ENCODE measurements at regions not wholly inside any gene's neighbourhood (a gene's known extent, or its start where the extent isn't known, plus 50 kb on each side); places are given as distances from the start of the nearest gene placed in this dataset.
A peak's percentile ranks its signal among the peaks of the same experiment; 100 is the strongest.

- no peaks in the 10 kb centered on the region for H3K9me3 ChIP-seq (ENCODE audit: low read depth, low read length, poor library complexity, severe bottlenecking)
- no TSS peak for BruUV-seq (replicated peaks)
- ChIA-PET POLR2A (ENCODE audit: low non-redundant PET) (no interaction called here), CTCF (no interaction called here)
- H3K36me3 ChIP-seq (ENCODE audit: insufficient read depth, low read length, poor library complexity, severe bottlenecking), result no peaks in the 10 kb centered on the region
- H3K27me3 ChIP-seq (replicated peaks; ENCODE audit: insufficient read depth, low read depth, low read length, poor library complexity), result no peaks in the 10 kb centered on the region
- DNase-seq (ENCODE audit: low spot score), result no peak
- no peak for TF ChIP-seq EZH2 (IDR thresholded peaks at IDR 0.05; ENCODE audit: borderline replicate concordance, low read depth, low read length, poor library complexity, severe bottlenecking)
- TF ChIP-seq CTCF (conservative IDR thresholded peaks at IDR 0.05; ENCODE audit: low read depth, low read length), result no peak
- H3K27ac ChIP-seq (ENCODE audit: low read depth, low read length, poor library complexity, severe bottlenecking), result no peak overlapping the region
- peaks cover 8% of the 10 kb centered on the region for H3K4me1 ChIP-seq (ENCODE audit: insufficient read depth, low read length, poor library complexity, severe bottlenecking)
- no peak overlapping the region for H3K4me3 ChIP-seq (ENCODE audit: low read depth, low read length, poor library complexity, severe bottlenecking)
- intact Hi-C loops (cut with micrococcal nuclease; ENCODE audit: unreplicated experiment), result no loop called here
These were observed 227.5 kb upstream of the CHRM2 start for GRCh38 chr7:136640977-136641376.

GRCh38 chr7:136637813-136638212, 230.6 kb upstream of the CHRM2 start:
- Histone ChIP-seq H3K4me1 (ENCODE audit: insufficient read depth, low read length, poor library complexity, severe bottlenecking) (peaks cover 8% of the 10 kb centered on the region), H3K27ac (ENCODE audit: low read depth, low read length, poor library complexity, severe bottlenecking) (no peak overlapping the region), H3K4me3 (ENCODE audit: low read depth, low read length, poor library complexity, severe bottlenecking) (no peak overlapping the region), H3K36me3 (ENCODE audit: insufficient read depth, low read length, poor library complexity, severe bottlenecking) (no peaks in the 10 kb centered on the region), H3K27me3 (replicated peaks; ENCODE audit: insufficient read depth, low read depth, low read length, poor library complexity) (no peaks in the 10 kb centered on the region), H3K9me3 (ENCODE audit: low read depth, low read length, poor library complexity, severe bottlenecking) (no peaks in the 10 kb centered on the region)
- intact Hi-C loops (cut with micrococcal nuclease; ENCODE audit: unreplicated experiment), result no loop called here
- CTCF ChIA-PET, result no interaction called here
- BruUV-seq (replicated peaks), result no TSS peak
- POLR2A ChIA-PET (ENCODE audit: low non-redundant PET), result no interaction called here
- peak; percentile 49 for DNase-seq (ENCODE audit: low spot score)
- no peak for TF ChIP-seq CTCF (conservative IDR thresholded peaks at IDR 0.05; ENCODE audit: low read depth, low read length)
- TF ChIP-seq EZH2 (IDR thresholded peaks at IDR 0.05; ENCODE audit: borderline replicate concordance, low read depth, low read length, poor library complexity, severe bottlenecking), result no peak

DNA sequence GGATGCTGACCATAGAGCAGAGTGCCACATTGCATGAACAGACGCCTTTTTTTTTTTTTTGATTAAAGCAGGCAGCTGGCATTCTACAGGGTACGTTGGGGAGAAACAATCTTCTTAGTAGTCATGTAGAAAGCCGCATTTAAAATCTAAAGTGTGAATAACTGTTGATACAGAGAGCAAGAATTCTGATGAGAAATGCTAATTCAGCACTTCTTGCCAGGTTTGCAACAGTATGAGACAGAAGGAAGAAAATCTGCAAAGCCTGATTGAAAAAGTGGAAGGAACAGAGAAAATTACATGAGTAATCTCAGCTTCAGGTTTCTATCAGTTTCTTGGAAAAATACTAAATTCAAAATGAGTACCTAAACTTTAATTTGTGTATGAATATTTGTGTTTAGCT, 232.7 kb upstream of the CHRM2 start:
- no TSS peak for BruUV-seq (replicated peaks)
- no peak for DNase-seq (ENCODE audit: low spot score)
- TF ChIP-seq EZH2 (IDR thresholded peaks at IDR 0.05; ENCODE audit: borderline replicate concordance, low read depth, low read length, poor library complexity, severe bottlenecking), result no peak
- Histone ChIP-seq H3K4me1 (ENCODE audit: insufficient read depth, low read length, poor library complexity, severe bottlenecking) (peaks cover 8% of the 10 kb centered on the region), H3K9me3 (ENCODE audit: low read depth, low read length, poor library complexity, severe bottlenecking) (no peaks in the 10 kb centered on the region), H3K27me3 (replicated peaks; ENCODE audit: insufficient read depth, low read depth, low read length, poor library complexity) (no peaks in the 10 kb centered on the region), H3K36me3 (ENCODE audit: insufficient read depth, low read length, poor library complexity, severe bottlenecking) (no peaks in the 10 kb centered on the region), H3K4me3 (ENCODE audit: low read depth, low read length, poor library complexity, severe bottlenecking) (no peak overlapping the region), H3K27ac (ENCODE audit: low read depth, low read length, poor library complexity, severe bottlenecking) (no peak overlapping the region)
- CTCF ChIA-PET, result no interaction called here
- intact Hi-C loops (cut with micrococcal nuclease; ENCODE audit: unreplicated experiment), result no loop called here
- POLR2A ChIA-PET (ENCODE audit: low non-redundant PET), result no interaction called here

- POLR2A ChIA-PET (ENCODE audit: low non-redundant PET), result no interaction called here
- TF ChIP-seq EZH2 (IDR thresholded peaks at IDR 0.05; ENCODE audit: borderline replicate concordance, low read depth, low read length, poor library complexity, severe bottlenecking) (no peak), CTCF (conservative IDR thresholded peaks at IDR 0.05; ENCODE audit: low read depth, low read length) (no peak)
- Histone ChIP-seq H3K4me3 (ENCODE audit: low read depth, low read length, poor library complexity, severe bottlenecking) (no peak overlapping the region), H3K9me3 (ENCODE audit: low read depth, low read length, poor library complexity, severe bottlenecking) (no peaks in the 10 kb centered on the region), H3K4me1 (ENCODE audit: insufficient read depth, low read length, poor library complexity, severe bottlenecking) (no peaks in the 10 kb centered on the region), H3K36me3 (ENCODE audit: insufficient read depth, low read length, poor library complexity, severe bottlenecking) (no peaks in the 10 kb centered on the region), H3K27ac (ENCODE audit: low read depth, low read length, poor library complexity, severe bottlenecking) (no peak overlapping the region), H3K27me3 (replicated peaks; ENCODE audit: insufficient read depth, low read depth, low read length, poor library complexity) (no peaks in the 10 kb centered on the region)
- BruUV-seq (replicated peaks), result no TSS peak
- intact Hi-C loops (cut with micrococcal nuclease; ENCODE audit: unreplicated experiment), result no loop called here
- DNase-seq (ENCODE audit: low spot score), result no peak
- CTCF ChIA-PET, result interaction anchor here (0.7 kb wide), 1 partner anchor 434 kb away, joined by 6 read pairs; no protein-coding TSS in a partner anchor
These were observed 249.6 kb upstream of the CHRM2 start for GRCh38 chr7:136618818-136619217.

All from A673 (cell line).